ENCODE measurements at regions not wholly inside any gene's neighbourhood (a gene's known extent, or its start where the extent isn't known, plus 50 kb on each side); places are given as distances from the start of the nearest gene placed in this dataset.

DNA sequence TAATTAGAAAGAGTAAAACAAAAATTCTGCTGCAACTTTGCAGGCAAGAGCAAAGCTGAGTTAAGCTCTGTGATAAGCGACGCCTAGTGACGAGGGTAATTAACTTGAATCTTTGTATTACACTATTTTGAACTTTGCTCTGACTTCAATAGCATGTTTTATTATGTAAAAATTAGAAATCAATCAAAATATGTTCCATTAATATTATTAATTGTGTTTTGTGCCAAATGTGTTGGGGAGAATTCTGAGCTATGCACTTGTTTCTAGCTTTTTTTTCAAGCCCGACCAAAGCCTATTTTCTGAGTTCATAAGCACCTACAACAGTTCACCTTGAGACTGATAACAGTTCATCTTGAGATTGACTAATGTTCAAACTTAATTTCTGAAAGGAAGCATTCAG is 90.1 kb upstream of the PDE3A start:
- DNase-seq: no peak

DNA sequence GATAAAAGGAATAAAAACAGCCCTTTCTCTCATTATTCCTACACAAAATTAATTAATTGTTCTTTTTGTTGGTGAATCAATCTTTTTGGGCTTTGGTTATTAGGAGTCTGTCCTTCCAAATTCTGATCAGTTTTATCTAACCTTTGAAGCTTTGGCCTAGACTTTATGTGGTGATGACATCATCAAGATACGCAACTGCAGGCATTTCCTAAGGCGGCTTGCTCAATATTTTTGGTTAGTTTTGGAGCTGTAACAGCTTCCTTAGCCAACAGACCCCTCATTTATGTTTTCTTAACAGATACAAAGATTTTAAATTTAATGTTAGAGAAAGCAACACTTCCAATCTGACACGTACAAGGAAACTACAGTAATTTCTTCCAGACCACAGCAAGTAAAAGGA is 87.8 kb upstream of the PDE3A start:
- no peak for DNase-seq

DNA sequence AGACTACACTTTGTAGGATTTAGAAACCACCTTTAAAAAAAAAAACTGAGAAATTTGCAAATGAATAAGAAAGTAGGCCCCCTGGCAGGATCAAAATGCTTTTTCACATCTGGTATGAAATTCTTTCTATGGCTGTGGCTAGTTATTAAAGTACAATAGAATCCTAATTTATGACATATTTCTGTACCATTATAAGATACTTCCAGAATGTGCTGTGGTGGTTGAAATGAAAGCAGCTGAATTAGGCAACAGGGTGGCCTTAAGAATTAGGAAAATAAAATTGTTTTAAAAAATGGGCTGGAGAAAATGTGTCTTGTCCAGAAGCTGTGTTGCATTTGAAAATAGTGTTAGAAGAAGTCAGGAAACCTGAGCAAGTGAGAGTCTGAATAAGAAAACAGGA is 85.9 kb upstream of the PDE3A start:
- no peak for DNase-seq

DNA sequence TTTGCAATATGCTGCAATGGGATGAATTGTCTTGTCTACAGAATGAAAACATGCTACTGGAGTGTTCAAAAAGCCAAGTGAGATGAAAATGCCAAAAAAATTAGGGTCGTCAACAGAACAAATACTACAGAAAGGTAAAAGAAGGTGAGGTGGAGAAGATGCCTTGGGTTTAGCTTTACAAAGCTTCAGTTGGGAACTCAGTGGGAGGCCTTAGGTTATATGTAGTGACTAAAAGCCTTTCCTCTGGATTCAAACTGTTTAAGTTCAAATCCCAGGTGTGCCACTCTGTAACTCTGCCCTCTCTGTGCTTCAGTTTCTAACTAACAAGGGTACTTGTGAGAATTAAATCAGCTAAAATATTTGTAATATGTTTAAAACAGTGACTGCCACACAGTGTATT is 84.9 kb upstream of the PDE3A start:
- DNase-seq: no peak

DNA sequence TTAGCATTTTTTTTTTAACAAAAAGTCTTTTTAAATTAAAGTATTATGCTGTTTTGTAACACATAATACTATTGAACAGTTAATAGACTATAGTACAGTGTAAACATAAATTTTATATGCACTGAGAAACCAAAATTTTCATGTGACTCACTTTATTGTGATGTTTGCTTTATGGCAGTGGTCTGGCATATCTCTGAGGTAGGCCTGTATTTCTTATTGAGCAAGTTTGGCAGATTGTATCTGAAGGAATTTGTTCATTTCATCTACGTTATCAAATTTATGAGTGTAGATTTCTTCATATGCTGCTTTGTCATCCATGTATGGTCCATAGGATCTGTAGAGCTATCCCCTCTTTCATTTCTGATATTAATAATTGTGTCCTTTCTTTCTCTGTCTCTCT is 78.8 kb upstream of the PDE3A start:
- DNase-seq: no peak

DNA sequence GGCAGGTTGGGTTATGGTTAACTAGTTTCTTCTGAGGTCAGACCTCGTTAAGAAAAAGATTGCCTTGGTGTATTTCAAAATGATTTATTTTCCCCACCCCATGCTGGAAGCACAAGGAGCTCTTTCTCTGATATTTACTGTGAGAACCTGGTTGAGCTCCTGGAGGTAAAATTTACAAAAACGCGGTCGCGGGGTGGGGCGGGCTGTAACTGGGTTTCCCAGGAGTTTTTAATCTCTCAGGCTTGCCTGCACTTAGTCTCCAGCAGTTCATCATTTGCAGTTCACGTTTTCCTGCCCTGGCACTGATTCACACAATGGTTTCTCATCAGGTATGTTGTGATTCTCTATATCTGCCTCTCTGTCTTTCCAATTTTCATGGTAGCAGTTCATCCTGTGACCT is 67.9 kb upstream of the PDE3A start:
- no peak for DNase-seq

DNA sequence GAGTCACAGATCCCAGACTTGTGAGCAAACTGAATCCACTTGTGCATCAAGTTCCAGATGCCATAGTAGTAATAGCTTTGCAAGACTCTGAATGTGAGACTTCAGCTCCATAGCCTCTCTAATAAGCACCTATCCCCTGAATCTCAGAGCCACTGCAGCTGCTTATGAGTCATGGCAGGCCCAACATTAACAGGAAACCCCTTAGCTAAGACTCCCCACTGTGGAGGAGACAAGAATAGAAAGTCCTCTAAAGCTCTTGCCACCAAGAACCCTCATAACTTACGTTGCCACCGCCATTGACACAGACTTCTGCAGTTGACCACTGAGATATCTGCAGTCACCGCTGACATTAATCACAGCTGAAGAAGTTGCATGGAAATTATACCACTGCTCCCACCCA is 62.9 kb upstream of the PDE3A start:
- no peak for DNase-seq

DNA sequence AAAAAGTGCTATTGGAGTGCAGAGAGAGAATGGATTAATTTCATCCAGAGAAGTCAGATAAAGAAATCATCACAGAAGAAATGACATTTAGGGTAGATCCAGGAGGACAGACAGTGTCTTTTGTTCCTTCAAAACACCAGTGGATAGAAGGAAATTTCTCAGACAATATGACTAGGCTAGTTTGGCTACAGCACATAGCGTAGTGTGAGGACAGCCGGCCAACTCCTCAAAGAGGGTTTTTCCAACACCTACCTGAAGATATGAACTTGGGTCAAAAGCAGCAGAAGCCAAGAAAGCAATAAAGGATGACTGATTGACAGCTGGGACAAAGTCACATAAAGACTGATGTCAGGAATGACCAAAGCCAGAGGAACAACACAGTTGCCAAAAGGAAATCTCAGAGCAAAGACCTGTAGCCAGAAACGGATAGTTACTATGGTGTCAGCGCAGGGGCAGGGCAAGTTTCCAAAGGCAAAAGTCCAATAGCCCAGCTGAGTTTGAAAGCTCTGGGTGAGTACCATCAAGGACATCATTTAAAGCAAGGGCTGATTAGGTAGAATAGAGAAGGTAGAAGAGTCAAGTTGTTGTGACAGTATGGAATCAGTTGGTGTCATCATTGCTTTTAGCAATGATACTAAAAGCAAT is 58.7 kb upstream of the PDE3A start:
- no peak for DNase-seq

DNA sequence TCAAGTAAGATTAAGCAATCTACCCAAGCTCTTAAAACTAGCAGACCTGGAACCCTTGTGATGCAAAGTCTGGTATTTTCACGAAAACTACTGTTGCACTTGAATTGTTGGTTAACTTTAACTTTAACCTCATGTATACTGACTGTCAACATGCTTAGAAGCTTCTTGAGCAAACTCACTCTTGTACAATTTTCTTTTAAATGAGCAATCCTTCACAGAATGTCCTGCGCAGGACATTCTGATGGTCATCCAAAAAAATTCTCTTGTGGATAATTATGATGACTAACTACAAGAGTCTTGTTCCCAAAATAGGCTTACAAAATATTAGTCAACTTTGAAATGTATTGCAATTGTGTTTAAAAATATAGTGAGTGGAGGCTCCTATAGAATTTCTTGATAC is 54.0 kb upstream of the PDE3A start:
- DNase-seq: no peak

DNA sequence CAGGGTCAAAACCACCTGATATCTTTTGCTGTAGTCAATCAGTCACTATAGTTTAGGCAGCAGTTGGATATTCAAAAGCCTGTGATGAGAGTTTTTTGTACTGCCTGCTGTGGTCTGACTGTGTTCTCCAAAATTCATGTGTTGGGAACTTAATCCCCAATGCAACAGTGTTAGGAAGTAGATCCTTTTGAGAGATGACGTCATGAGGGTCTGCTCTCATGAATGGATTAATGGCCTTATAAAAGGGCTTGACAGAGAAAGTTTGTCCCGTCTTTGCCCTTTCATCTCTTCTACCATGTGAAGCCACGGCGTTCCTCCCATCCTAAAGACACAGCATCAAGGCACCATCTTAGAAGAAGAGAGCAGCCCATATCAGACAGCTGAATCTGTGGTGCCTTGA is 50.8 kb upstream of the PDE3A start:
- no peak for DNase-seq
